Upper lobe of right lung (tissue), 1 donor: ENCODE measurements at regions not wholly inside any gene's neighbourhood (a gene's known extent, or its start where the extent isn't known, plus 50 kb on each side); places are given as distances from the start of the nearest gene placed in this dataset.

Experiments used
- ATAC-seq: fragments of 200-7000 bp; cut with Tn5 transposase; one replicate; pipeline ENCODE4 v1.9.1; 2020; ENCODE audit warnings: mild to moderate bottlenecking, moderate library complexity
- DNase-seq: peaks from one replicate; pipeline ENCODE4 v3.0.0-alpha.2; 2020
- H3K27ac ChIP-seq: fragments of 200-600 bp; one replicate; pipeline ENCODE4 v1.8.0; 2022
- H3K27me3 ChIP-seq: fragments of 200-600 bp; one replicate; pipeline ENCODE4 v1.8.0; 2022; ENCODE audit warnings: mild to moderate bottlenecking
- H3K36me3 ChIP-seq: fragments of 200-600 bp; one replicate; pipeline ENCODE4 v1.8.0; 2022
- H3K4me1 ChIP-seq: fragments of 200-600 bp; one replicate; pipeline ENCODE4 v1.8.0; 2022
- H3K4me3 ChIP-seq: fragments of 200-600 bp; one replicate; pipeline ENCODE4 v1.8.0; 2022; ENCODE audit warnings: mild to moderate bottlenecking
- H3K9me3 ChIP-seq: fragments of 200-600 bp; one replicate; pipeline ENCODE4 v1.8.0; 2022
- CTCF ChIP-seq: fragments of 200-600 bp; IDR thresholded peaks from one replicate; pipeline ENCODE4 v1.8.0; 2022; ENCODE audit warnings: antibody characterized with exemption
- intact Hi-C: fragments of 100-400 bp; cut with DNase I; formaldehyde crosslinking; loops from one replicate; pipeline ENCODE4 v1.11.0; 2022
- donor health status: DM: no; HTN: yes; CAD: no; lungs with severe emphysema.

- intact Hi-C loops, result no loop called here
- H3K36me3 ChIP-seq, result no peaks in the 10 kb centered on the region
- H3K9me3 ChIP-seq, result no peaks in the 10 kb centered on the region
- H3K4me3 ChIP-seq, result no peak overlapping the region
- no peak for ATAC-seq
- no peaks in the 10 kb centered on the region for H3K4me1 ChIP-seq
- no peak for TF ChIP-seq CTCF
- H3K27me3 ChIP-seq, result no peaks in the 10 kb centered on the region
- DNase-seq, result no peak
- no peak overlapping the region for H3K27ac ChIP-seq
These were observed 806.7 kb upstream of the EPHA6 start for GRCh38 chr3:96007650-96008195.

- Histone ChIP-seq H3K27ac (no peak overlapping the region), H3K9me3 (no peaks in the 10 kb centered on the region), H3K4me1 (no peaks in the 10 kb centered on the region), H3K36me3 (no peaks in the 10 kb centered on the region), H3K4me3 (no peak overlapping the region), H3K27me3 (no peaks in the 10 kb centered on the region)
- ATAC-seq (no peak), DNase-seq (no peak)
- intact Hi-C loops, result no loop called here
- no peak for TF ChIP-seq CTCF
These were observed 801.5 kb upstream of the EPHA6 start for GRCh38 chr3:96012939-96013338.

- no peak for TF ChIP-seq CTCF
- intact Hi-C loops, result no loop called here
- H3K27ac ChIP-seq, result no peak overlapping the region
- no peak overlapping the region for H3K4me3 ChIP-seq
- ATAC-seq, result no peak
- H3K4me1 ChIP-seq, result no peaks in the 10 kb centered on the region
- DNase-seq, result no peak
- H3K9me3 ChIP-seq, result no peaks in the 10 kb centered on the region
- H3K27me3 ChIP-seq, result no peaks in the 10 kb centered on the region
- H3K36me3 ChIP-seq, result no peaks in the 10 kb centered on the region
These were observed 796.8 kb upstream of the EPHA6 start for GRCh38 chr3:96017556-96017955.

GRCh38 chr3:96022676-96023075, 791.7 kb upstream of the EPHA6 start:
- Histone ChIP-seq H3K9me3 (no peaks in the 10 kb centered on the region), H3K27me3 (no peaks in the 10 kb centered on the region), H3K4me3 (no peak overlapping the region), H3K36me3 (no peaks in the 10 kb centered on the region), H3K27ac (no peak overlapping the region), H3K4me1 (no peaks in the 10 kb centered on the region)
- no peak for ATAC-seq
- TF ChIP-seq CTCF, result no peak
- DNase-seq, result no peak
- intact Hi-C loops, result no loop called here

- H3K27me3 ChIP-seq, result no peaks in the 10 kb centered on the region
- H3K4me1 ChIP-seq, result no peaks in the 10 kb centered on the region
- TF ChIP-seq CTCF, result no peak
- H3K4me3 ChIP-seq, result no peak overlapping the region
- no peaks in the 10 kb centered on the region for H3K36me3 ChIP-seq
- no peaks in the 10 kb centered on the region for H3K9me3 ChIP-seq
- DNase-seq (no peak), ATAC-seq (no peak)
- intact Hi-C loops, result no loop called here
- no peak overlapping the region for H3K27ac ChIP-seq
These were observed 786.7 kb upstream of the EPHA6 start for GRCh38 chr3:96027718-96028117.

- no peak for ATAC-seq
- no peak overlapping the region for H3K4me3 ChIP-seq
- no peaks in the 10 kb centered on the region for H3K36me3 ChIP-seq
- TF ChIP-seq CTCF, result no peak
- no peaks in the 10 kb centered on the region for H3K27me3 ChIP-seq
- intact Hi-C loops, result no loop called here
- no peak for DNase-seq
- no peaks in the 10 kb centered on the region for H3K9me3 ChIP-seq
- no peaks in the 10 kb centered on the region for H3K4me1 ChIP-seq
- no peak overlapping the region for H3K27ac ChIP-seq
These were observed 774.8 kb upstream of the EPHA6 start for GRCh38 chr3:96039632-96040031.
